T-helper 17 cell (primary cell): ENCODE measurements at regions not wholly inside any gene's neighbourhood (a gene's known extent, or its start where the extent isn't known, plus 50 kb on each side); places are given as distances from the start of the nearest gene placed in this dataset.

Source experiments
- ATAC-seq: fragments of 150-1000 bp; cut with Tn5 transposase; 2 replicates; pipeline ENCODE4 v1.10.0; 2021; ENCODE audit warnings: mild to moderate bottlenecking, moderate library complexity
- DNase-seq, 3 donors: peaks; one replicate each; pipeline versions ENCODE4 v3.0.0 to v3.0.0-alpha.2; 2020 to 2021
- H3K9me3 ChIP-seq: one replicate; pipeline ENCODE4 v1.7.0; 2013; ENCODE audit warnings: low read length, mild to moderate bottlenecking; ENCODE audit not compliant: control insufficient read depth, poor library complexity, severe bottlenecking
- H3K27ac Mint-ChIP-seq: one replicate; pipeline ENCODE4 v1.8.0; 2022; ENCODE audit warnings: mild to moderate bottlenecking, moderate library complexity, mixed read lengths
- H3K27me3 Mint-ChIP-seq: one replicate; pipeline ENCODE4 v1.8.0; 2022; ENCODE audit warnings: mixed read lengths
- H3K36me3 Mint-ChIP-seq: one replicate; pipeline ENCODE4 v1.8.0; 2022; ENCODE audit warnings: low read depth, mixed read lengths
- H3K4me1 Mint-ChIP-seq: one replicate; pipeline ENCODE4 v1.8.0; 2022; ENCODE audit warnings: mild to moderate bottlenecking, mixed read lengths
- H3K4me3 Mint-ChIP-seq: one replicate; pipeline ENCODE4 v1.8.0; 2022; ENCODE audit warnings: mild to moderate bottlenecking, moderate library complexity, mixed read lengths

- Mint-ChIP-seq H3K27ac (no peak overlapping the region), H3K4me3 (no peak overlapping the region), H3K4me1 (no peaks in the 10 kb centered on the region), H3K36me3 (no peaks in the 10 kb centered on the region), H3K27me3 (no peaks in the 10 kb centered on the region)
- DNase-seq (no peak), ATAC-seq (no peak)
- H3K9me3 ChIP-seq = no peaks in the 10 kb centered on the region
Observed at GRCh38 chr5:164577201-164577600, 1071.8 kb downstream of the MAT2B start.

- ATAC-seq (no peak), DNase-seq (no peak)
- no peak overlapping the region for H3K27ac Mint-ChIP-seq
- H3K4me3 Mint-ChIP-seq = no peak overlapping the region
- H3K27me3 Mint-ChIP-seq = no peaks in the 10 kb centered on the region
- no peaks in the 10 kb centered on the region for H3K9me3 ChIP-seq
- H3K4me1 Mint-ChIP-seq = no peaks in the 10 kb centered on the region
- no peaks in the 10 kb centered on the region for H3K36me3 Mint-ChIP-seq
Observed at GRCh38 chr5:164577742-164578141, 1072.3 kb downstream of the MAT2B start.

- ATAC-seq = no peak
- H3K4me3 Mint-ChIP-seq = no peak overlapping the region
- DNase-seq = no peak
- no peak overlapping the region for H3K27ac Mint-ChIP-seq
- H3K9me3 ChIP-seq = no peaks in the 10 kb centered on the region
- no peaks in the 10 kb centered on the region for H3K27me3 Mint-ChIP-seq
- H3K36me3 Mint-ChIP-seq = no peaks in the 10 kb centered on the region
- H3K4me1 Mint-ChIP-seq = no peaks in the 10 kb centered on the region
Observed at GRCh38 chr5:164578401-164578800, 1073.0 kb downstream of the MAT2B start.

- DNase-seq = no peak
- H3K27ac Mint-ChIP-seq = no peak overlapping the region
Observed at GRCh38 chr5:164578911-164579310, 1073.5 kb downstream of the MAT2B start.

DNA sequence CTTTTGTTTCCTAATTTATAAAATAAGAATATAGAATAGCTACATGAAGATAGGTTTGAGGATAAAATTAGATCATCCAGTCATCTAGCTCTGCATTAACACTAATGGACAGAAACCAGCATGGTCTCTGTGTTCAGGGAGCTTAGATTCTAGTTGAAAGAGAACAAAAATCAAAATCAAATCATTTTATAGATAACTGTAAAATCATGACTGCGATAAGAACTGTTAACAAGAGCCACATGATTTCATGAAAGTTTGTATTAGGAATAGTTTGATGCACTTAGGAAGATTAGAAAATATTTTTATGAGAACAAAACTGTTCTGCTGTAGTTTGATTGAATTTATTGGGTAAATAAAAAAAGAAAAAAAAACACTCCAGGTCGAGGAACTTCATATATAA lies 1074.7 kb downstream of the MAT2B start:
- DNase-seq (no peak), ATAC-seq (no peak)
- Mint-ChIP-seq H3K27ac (no peak overlapping the region), H3K4me1 (no peaks in the 10 kb centered on the region), H3K4me3 (no peak overlapping the region), H3K27me3 (no peaks in the 10 kb centered on the region), H3K36me3 (no peaks in the 10 kb centered on the region)
- H3K9me3 ChIP-seq = no peaks in the 10 kb centered on the region

More at GRCh38 chr5:164578911-164579310, 1073.5 kb downstream of the MAT2B start:
- no peaks in the 10 kb centered on the region for H3K36me3 Mint-ChIP-seq
- H3K4me1 Mint-ChIP-seq = no peaks in the 10 kb centered on the region
- H3K27me3 Mint-ChIP-seq = no peaks in the 10 kb centered on the region
- no peak for ATAC-seq
- no peak overlapping the region for H3K4me3 Mint-ChIP-seq
- H3K9me3 ChIP-seq = no peaks in the 10 kb centered on the region

DNA sequence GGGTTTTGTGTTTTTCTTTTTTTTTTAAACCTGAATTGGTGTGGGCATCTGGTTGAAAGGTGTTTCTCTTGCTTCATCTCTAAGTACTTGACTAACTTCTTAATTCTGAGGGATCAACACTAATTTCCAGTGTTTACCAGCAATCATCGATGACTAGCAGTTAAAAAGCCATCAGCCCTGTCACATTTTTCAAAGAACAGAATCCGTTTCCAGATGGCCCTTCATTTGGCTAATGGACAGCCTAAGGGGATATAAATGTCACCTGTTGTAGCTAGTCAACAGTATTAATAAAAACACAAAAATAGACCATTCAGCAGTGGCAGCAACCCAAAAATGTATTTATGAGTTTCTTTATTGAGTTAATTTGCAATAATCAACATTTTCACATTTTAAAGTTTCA lies 1076.5 kb downstream of the MAT2B start:
- no peak for DNase-seq
- ATAC-seq = no peak

GRCh38 chr5:164593982-164594381 lies 1088.6 kb downstream of the MAT2B start:
- no peak for DNase-seq
- H3K27ac Mint-ChIP-seq = no peak overlapping the region
- H3K27me3 Mint-ChIP-seq = no peaks in the 10 kb centered on the region
- no peaks in the 10 kb centered on the region for H3K36me3 Mint-ChIP-seq
- no peaks in the 10 kb centered on the region for H3K9me3 ChIP-seq
- no peak overlapping the region for H3K4me3 Mint-ChIP-seq
- no peaks in the 10 kb centered on the region for H3K4me1 Mint-ChIP-seq
- ATAC-seq = no peak

More for the DNA sequence above, 1076.5 kb downstream of the MAT2B start:
- H3K36me3 Mint-ChIP-seq = no peaks in the 10 kb centered on the region
- no peaks in the 10 kb centered on the region for H3K27me3 Mint-ChIP-seq
- H3K4me3 Mint-ChIP-seq = no peak overlapping the region
- no peaks in the 10 kb centered on the region for H3K9me3 ChIP-seq
- H3K27ac Mint-ChIP-seq = no peak overlapping the region
- H3K4me1 Mint-ChIP-seq = no peaks in the 10 kb centered on the region

DNA sequence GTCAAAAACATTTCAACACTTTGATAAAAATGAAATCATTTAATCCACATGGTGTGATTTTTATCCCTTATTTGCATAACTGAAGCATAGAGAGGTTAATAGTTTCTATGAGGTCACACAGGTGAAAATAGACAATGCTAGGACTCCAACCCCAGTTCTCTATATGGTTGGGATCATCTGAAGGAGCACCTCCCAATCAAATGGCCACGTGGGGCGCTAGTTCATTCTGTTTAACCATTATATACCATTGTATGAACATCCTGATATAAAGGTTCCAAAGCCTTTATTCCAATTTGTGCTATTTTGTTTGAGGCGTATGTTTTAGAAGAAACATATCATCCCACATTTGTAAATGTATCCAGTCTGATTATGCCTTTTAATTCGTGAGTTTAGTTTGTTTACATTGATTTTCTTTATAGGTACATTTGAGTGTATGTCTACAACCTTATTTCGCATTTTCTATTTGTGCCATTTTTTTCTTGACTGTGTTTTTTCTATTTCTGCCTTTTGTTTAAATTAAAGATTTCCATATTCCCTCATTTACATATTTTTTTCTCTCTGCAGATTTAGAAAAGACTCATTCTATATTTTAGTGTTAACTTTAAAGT lies 1092.0 kb downstream of the MAT2B start:
- no peak overlapping the region for H3K27ac Mint-ChIP-seq
- no peak overlapping the region for H3K4me3 Mint-ChIP-seq
- no peaks in the 10 kb centered on the region for H3K27me3 Mint-ChIP-seq
- no peaks in the 10 kb centered on the region for H3K4me1 Mint-ChIP-seq
- no peak for ATAC-seq
- H3K36me3 Mint-ChIP-seq = no peaks in the 10 kb centered on the region
- DNase-seq = no peak
- no peaks in the 10 kb centered on the region for H3K9me3 ChIP-seq

DNA sequence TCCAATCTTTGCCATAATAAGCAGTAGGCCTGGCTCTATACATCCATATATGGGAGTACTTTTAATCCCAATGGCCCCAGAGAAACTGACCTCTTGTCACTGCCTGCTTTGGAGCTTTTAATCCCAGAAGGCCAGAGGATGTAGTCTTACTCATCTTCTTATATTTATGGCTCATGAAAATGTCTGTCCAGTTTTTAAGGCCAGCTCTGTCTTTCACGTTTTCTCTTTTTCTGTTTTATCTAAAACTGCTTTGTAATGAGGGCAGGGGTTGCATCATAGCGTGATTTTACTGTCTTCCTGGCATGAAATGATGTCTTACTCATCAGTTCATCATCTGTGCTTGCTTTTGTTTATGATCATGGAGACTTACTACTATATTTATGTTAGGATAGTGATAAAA lies 1094.9 kb downstream of the MAT2B start:
- H3K9me3 ChIP-seq = no peaks in the 10 kb centered on the region
- ATAC-seq = no peak
- Mint-ChIP-seq H3K36me3 (no peaks in the 10 kb centered on the region), H3K4me3 (no peak overlapping the region), H3K27me3 (no peaks in the 10 kb centered on the region), H3K27ac (no peak overlapping the region), H3K4me1 (no peaks in the 10 kb centered on the region)
- DNase-seq = no peak

DNA sequence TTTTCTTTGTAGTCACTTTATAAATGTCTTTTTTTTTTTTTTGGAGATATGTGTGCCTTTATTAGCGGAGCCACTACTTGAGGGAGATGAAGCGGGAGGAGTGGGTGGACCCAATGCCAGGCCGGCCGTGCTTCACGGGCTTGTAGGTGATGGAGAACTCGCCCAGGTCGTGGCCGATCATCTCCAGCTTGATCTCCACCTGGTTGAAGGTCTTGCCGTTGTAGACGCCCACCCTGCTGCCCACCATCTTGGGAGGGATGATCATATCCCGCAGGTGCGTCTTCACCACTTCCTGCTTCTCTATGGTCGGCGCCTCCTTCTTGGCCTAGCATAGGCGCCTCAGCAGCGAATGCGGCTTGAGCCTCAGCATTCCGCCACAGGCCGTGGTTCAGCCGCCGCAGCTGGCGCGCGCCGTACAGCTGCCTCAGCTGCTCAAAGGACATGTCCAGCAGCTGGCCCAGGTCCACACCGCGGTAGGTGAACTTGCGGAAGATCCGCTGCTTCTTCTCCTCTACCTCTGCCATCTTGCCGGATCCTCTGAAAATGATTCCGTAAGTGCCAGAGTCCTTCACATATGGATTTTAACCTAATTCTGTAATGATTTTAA lies 1095.6 kb downstream of the MAT2B start:
- H3K9me3 ChIP-seq = no peaks in the 10 kb centered on the region
- Mint-ChIP-seq H3K27me3 (no peaks in the 10 kb centered on the region), H3K36me3 (no peaks in the 10 kb centered on the region), H3K27ac (no peak overlapping the region), H3K4me1 (no peaks in the 10 kb centered on the region), H3K4me3 (no peak overlapping the region)
- ATAC-seq (no peak), DNase-seq (no peak)

DNA sequence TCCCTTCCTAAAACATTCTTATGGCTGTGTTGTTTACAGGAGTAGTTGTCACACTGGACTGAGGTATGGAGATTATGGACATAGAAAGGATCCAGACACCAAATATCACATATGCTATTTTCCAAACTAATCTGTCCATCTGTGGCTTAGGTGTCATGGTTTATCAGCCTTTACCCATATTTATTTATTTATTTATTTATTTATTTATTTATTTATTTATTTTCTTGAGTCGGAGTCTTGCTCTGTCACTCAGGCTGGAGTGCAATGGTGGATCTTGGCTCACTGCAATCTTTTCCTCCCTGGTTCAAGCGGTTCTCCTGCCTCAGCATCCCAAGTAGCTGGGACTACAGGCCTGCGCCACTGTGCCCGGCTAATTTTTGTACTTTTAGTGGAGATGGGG lies 1103.1 kb downstream of the MAT2B start:
- ATAC-seq = no peak
- Mint-ChIP-seq H3K4me3 (no peak overlapping the region), H3K4me1 (no peaks in the 10 kb centered on the region), H3K27ac (no peak overlapping the region), H3K27me3 (no peaks in the 10 kb centered on the region), H3K36me3 (no peaks in the 10 kb centered on the region)
- DNase-seq = no peak
- no peaks in the 10 kb centered on the region for H3K9me3 ChIP-seq

DNA sequence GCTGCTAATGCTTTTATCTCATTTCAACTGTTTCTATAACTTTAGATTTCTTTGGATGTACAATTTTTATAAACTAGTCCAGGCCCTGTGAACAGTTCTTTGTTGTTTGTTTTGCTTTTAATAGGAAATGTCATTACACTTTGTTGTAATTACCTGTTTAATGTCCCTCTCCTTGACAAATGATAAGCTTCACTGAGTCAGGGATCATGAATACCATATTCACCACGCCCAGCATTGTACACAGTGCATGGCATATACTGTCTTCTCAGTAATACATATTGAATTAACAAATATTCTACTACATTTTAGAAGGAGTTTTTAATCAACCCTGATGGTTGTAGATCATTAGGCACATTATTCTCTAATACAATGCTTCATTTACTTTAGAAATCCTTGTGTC lies 1105.0 kb downstream of the MAT2B start:
- DNase-seq (no peak), ATAC-seq (no peak)
- Mint-ChIP-seq H3K27me3 (no peaks in the 10 kb centered on the region), H3K4me1 (no peaks in the 10 kb centered on the region), H3K27ac (no peak overlapping the region), H3K4me3 (no peak overlapping the region), H3K36me3 (no peaks in the 10 kb centered on the region)
- H3K9me3 ChIP-seq = no peaks in the 10 kb centered on the region

DNA sequence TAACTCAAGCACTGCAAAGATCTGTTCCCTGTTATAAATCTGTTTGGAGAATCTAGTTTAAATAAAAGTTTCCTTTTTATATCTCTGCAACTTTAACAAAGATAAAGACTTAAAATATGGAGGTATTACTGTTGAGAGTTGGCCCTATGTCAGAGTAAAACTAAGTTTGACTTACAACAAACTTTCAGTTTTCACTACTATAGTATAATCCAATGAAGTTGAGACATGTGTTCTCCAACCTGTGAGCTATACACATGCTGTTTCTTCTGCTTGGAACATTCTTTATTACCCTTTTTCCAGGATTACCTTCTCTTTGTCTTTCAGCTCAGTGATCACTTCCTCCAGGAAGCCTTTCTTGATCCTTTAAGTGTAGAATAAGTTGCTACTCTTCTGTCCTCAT lies 1109.3 kb downstream of the MAT2B start:
- no peak overlapping the region for H3K4me3 Mint-ChIP-seq
- H3K27ac Mint-ChIP-seq = no peak overlapping the region
- no peaks in the 10 kb centered on the region for H3K27me3 Mint-ChIP-seq
- ATAC-seq = no peak
- H3K36me3 Mint-ChIP-seq = no peaks in the 10 kb centered on the region
- no peaks in the 10 kb centered on the region for H3K4me1 Mint-ChIP-seq
- no peaks in the 10 kb centered on the region for H3K9me3 ChIP-seq
- no peak for DNase-seq

DNA sequence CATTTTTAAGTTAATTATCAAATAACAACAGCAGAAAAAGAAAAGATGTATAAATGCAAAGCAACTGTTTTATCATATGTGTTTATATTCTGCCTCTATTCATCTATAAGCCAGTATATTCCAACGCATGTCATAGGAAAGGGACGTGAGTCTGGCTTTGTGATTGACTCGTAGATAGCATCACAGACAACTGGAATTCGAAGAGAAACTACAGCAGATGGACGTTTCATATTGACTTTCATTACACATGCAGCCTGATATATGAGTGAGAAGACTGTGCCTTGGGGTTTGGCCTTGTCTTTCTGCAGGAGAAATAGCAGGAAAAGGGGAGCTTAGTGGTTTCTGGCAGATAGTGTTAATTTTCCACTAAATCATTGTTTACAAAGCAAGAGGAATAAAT lies 1111.9 kb downstream of the MAT2B start:
- Mint-ChIP-seq H3K4me1 (no peaks in the 10 kb centered on the region), H3K4me3 (no peak overlapping the region), H3K27me3 (no peaks in the 10 kb centered on the region), H3K27ac (no peak overlapping the region), H3K36me3 (no peaks in the 10 kb centered on the region)
- H3K9me3 ChIP-seq = no peaks in the 10 kb centered on the region
- DNase-seq (no peak), ATAC-seq (no peak)
